MCF 10A (cell line): ENCODE measurements at regions not wholly inside any gene's neighbourhood (a gene's known extent, or its start where the extent isn't known, plus 50 kb on each side); places are given as distances from the start of the nearest gene placed in this dataset.

Experiments used
- BruUV-seq: library from RNA; stranded (reverse); fragments of 400-500 nt; replicated peaks from 2 replicates; lab custom pipeline; 2021; lab: Mats Ljungman, UMichigan
- CTCF ChIA-PET: fragments of 300-600 bp; sonication (Branson Sonifier 250); formaldehyde crosslinking; extraction: SDS; loops from one replicate; lab custom pipeline; 2021; ENCODE audit warnings: antibody characterized with exemption, inconsistent platforms; lab: Yijun Ruan, JAX
- POLR2A ChIA-PET: fragments of 300-600, 350-650 bp; sonication (Branson Sonifier 250); formaldehyde crosslinking; extraction: SDS; loops from one replicate; lab custom pipeline; 2020; ENCODE audit warnings: antibody characterized with exemption, inconsistent platforms; lab: Yijun Ruan, JAX
- DNase-seq: peaks from one replicate; pipeline ENCODE4 v3.0.0-alpha.2; 2018; ENCODE audit not compliant: unreplicated experiment
- H3K27ac Mint-ChIP-seq: one replicate; pipeline ENCODE4 v1.8.0; 2022; ENCODE audit warnings: mild to moderate bottlenecking, low read depth, mixed read lengths; ENCODE audit not compliant: unreplicated experiment
- H3K27me3 Mint-ChIP-seq: one replicate; pipeline ENCODE4 v1.8.0; 2022; ENCODE audit warnings: mixed read lengths; ENCODE audit not compliant: insufficient read depth, unreplicated experiment
- H3K36me3 Mint-ChIP-seq: one replicate; pipeline ENCODE4 v1.8.0; 2022; ENCODE audit warnings: mild to moderate bottlenecking, moderate library complexity, mixed read lengths; ENCODE audit not compliant: insufficient read depth, unreplicated experiment
- H3K4me1 Mint-ChIP-seq: one replicate; pipeline ENCODE4 v1.8.0; 2022; ENCODE audit warnings: mixed read lengths; ENCODE audit not compliant: insufficient read depth, unreplicated experiment
- H3K4me3 Mint-ChIP-seq: one replicate; pipeline ENCODE4 v1.8.0; 2022; ENCODE audit warnings: mild to moderate bottlenecking, moderate library complexity, mixed read lengths; ENCODE audit not compliant: unreplicated experiment
- H3K9me3 Mint-ChIP-seq: one replicate; pipeline ENCODE4 v1.8.0; 2022; ENCODE audit warnings: mixed read lengths; ENCODE audit not compliant: unreplicated experiment
- intact Hi-C: fragments of 100-400 bp; cut with micrococcal nuclease; formaldehyde crosslinking; loops from 2 replicates; pipeline ENCODE4 v1.14.1; 2022
- TF ChIP-seq, protein P1 (sequence below): fragments of 200-600 bp; IDR thresholded peaks from one replicate; pipeline ENCODE4 v1.8.0; 2022; ENCODE audit warnings: antibody characterized with exemption, mild to moderate bottlenecking; ENCODE audit not compliant: unreplicated experiment

DNA sequence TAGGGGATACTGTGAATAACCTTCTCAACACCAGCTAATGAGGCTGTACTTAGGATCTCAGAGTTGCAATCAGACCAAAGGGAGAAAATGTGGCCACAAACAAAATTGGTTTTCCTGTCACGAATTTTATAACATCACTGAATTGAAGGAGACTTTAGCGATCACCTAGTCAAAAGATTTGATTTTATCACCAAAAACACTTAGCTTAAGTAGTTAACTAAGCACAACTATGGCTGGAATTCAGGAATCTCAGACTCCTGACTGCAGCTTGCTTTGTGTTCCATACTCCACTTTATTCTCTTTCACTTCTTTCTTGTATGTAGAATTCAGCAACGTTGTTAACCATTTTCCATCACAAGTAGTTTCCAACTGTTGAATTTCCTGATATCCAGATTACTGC is 152.0 kb downstream of the SLC16A9 start:
- POLR2A ChIA-PET: no interaction called here
- CTCF ChIA-PET: interaction anchor here (0.7 to 3.1 kb wide), 2 partner anchors 22 to 247 kb away, joined by 3 to 11 read pairs; no protein-coding TSS in a partner anchor
- Mint-ChIP-seq H3K36me3 (no peaks in the 10 kb centered on the region), H3K27me3 (peaks cover 57% of the 10 kb centered on the region), H3K4me3 (no peak overlapping the region), H3K9me3 (no peaks in the 10 kb centered on the region), H3K27ac (no peak overlapping the region), H3K4me1 (no peaks in the 10 kb centered on the region)
- intact Hi-C loops: no loop called here
- TF ChIP-seq, protein P1, sequence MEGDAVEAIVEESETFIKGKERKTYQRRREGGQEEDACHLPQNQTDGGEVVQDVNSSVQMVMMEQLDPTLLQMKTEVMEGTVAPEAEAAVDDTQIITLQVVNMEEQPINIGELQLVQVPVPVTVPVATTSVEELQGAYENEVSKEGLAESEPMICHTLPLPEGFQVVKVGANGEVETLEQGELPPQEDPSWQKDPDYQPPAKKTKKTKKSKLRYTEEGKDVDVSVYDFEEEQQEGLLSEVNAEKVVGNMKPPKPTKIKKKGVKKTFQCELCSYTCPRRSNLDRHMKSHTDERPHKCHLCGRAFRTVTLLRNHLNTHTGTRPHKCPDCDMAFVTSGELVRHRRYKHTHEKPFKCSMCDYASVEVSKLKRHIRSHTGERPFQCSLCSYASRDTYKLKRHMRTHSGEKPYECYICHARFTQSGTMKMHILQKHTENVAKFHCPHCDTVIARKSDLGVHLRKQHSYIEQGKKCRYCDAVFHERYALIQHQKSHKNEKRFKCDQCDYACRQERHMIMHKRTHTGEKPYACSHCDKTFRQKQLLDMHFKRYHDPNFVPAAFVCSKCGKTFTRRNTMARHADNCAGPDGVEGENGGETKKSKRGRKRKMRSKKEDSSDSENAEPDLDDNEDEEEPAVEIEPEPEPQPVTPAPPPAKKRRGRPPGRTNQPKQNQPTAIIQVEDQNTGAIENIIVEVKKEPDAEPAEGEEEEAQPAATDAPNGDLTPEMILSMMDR: no peak
- no TSS peak for BruUV-seq
- DNase-seq: no peak

DNA sequence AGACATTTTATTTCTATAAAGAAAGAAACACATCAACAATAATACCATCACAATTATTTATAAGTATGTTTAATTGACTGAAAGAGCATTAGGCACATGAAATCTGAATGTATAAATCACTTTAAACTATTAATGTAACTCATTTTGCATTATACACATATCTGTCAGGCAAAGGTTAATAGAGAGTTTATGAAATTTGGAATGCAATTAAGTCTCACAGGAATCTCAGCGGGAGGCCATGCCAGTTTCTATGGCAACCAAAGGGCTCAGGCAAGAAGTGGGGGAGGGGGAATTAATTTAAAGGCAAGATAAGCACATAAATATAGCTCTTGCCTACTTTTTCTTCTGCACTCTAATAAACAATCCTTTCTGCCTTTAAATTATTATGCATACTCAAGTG is 152.6 kb downstream of the SLC16A9 start:
- intact Hi-C loops: no loop called here
- Mint-ChIP-seq H3K27me3 (peaks cover 63% of the 10 kb centered on the region), H3K4me3 (no peak overlapping the region), H3K4me1 (no peaks in the 10 kb centered on the region), H3K36me3 (no peaks in the 10 kb centered on the region), H3K9me3 (no peaks in the 10 kb centered on the region), H3K27ac (no peak overlapping the region)
- no peak for DNase-seq
- BruUV-seq: no TSS peak
- ChIA-PET CTCF (interaction anchor here (0.7 to 3.1 kb wide), 2 partner anchors 23 to 248 kb away, joined by 3 to 11 read pairs; no protein-coding TSS in a partner anchor), POLR2A (no interaction called here)
- TF ChIP-seq, protein P1: no peak

DNA sequence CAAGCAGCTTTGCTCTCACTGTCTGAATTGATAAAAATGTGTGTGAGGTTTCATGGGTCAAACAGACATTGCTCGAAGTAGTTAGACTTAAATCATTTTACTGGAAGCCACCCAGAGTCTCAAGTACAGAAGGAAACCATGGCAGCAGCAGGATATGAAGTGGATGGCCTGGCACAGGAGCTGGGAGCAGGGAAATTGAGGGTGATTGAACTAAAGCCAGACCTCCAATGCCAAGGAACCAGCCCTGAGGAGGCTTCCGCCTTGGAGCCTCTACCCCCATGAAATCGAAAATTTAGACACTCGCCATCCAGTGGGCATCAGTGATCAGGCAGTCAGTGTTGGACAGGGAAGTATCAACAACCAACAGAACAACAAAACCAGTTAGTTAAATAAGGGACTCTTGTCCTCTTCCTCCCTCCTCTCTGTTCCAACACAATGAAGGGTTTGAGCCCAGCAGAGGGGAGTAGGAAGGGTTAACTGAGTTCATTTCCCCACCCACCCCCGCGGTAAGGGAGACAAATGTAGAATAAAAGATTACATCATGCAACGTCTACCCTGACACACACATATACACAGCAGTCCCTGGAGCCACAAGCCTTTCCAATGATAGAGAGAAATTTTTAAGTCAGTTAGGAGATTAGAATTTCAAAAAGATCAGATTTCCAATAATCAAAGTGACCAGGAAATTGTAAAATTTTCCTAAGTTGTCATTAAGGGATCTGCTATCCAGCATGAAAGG is 156.3 kb downstream of the SLC16A9 start:
- H3K4me1 Mint-ChIP-seq: no peaks in the 10 kb centered on the region
- H3K27me3 Mint-ChIP-seq: peaks cover 75% of the 10 kb centered on the region
- H3K9me3 Mint-ChIP-seq: no peaks in the 10 kb centered on the region
- BruUV-seq: no TSS peak
- H3K36me3 Mint-ChIP-seq: no peaks in the 10 kb centered on the region
- no peak overlapping the region for H3K27ac Mint-ChIP-seq
- TF ChIP-seq, protein P1: no peak
- intact Hi-C loops: no loop called here
- POLR2A ChIA-PET: no interaction called here
- CTCF ChIA-PET: interaction anchor here (0.8 kb wide), 1 partner anchor 34 kb away, joined by 3 read pairs; no protein-coding TSS in a partner anchor
- H3K4me3 Mint-ChIP-seq: no peak overlapping the region
- no peak for DNase-seq

DNA sequence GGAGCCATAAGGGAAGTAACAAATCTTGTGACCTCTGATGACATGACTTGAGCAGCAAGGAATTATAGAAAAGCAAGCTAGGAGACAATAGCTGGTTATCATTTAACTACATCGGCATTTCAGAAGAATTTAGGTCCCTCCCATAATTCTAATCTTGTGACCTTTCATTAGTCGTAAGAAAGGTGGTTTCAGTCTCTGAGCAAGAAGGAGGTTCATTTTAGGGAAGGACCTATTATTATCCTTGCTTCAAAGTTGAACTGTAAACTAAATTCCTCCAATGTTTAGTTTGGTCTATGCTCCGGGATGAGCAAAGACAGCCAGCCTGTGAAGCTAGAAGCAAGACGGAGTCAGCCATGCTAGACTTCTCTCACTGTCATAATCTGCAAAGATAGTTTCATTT is 159.6 kb downstream of the SLC16A9 start:
- Mint-ChIP-seq H3K4me3 (no peak overlapping the region), H3K36me3 (no peaks in the 10 kb centered on the region), H3K4me1 (no peaks in the 10 kb centered on the region), H3K9me3 (no peaks in the 10 kb centered on the region), H3K27me3 (peaks cover 67% of the 10 kb centered on the region), H3K27ac (no peak overlapping the region)
- ChIA-PET CTCF (interaction anchor here (0.7 to 1.4 kb wide), 2 partner anchors 12 to 418 kb away, joined by 3 read pairs; no protein-coding TSS in a partner anchor), POLR2A (no interaction called here)
- intact Hi-C loops: no loop called here
- TF ChIP-seq, protein P1: no peak
- BruUV-seq: no TSS peak
- DNase-seq: no peak
